GM12865 (cell line): ENCODE measurements at regions not wholly inside any gene's neighbourhood (a gene's known extent, or its start where the extent isn't known, plus 50 kb on each side); places are given as distances from the start of the nearest gene placed in this dataset.
A peak's percentile ranks its signal among the peaks of the same experiment; 100 is the strongest.

Source experiments
- DNase-seq: peaks from one replicate; pipeline ENCODE4 v3.0.0; 2010; ENCODE audit warnings: low read depth
- H3K4me3 ChIP-seq: 2 replicates; pipeline ENCODE4 v1.5.1; 2011; ENCODE audit warnings: mild to moderate bottlenecking, low read depth, low read length, control low read depth
- TF ChIP-seq, protein P1 (sequence below): IDR thresholded peaks from 2 replicates; pipeline ENCODE4 v1.5.1; 2011; ENCODE audit warnings: low read length, control low read depth, low read depth, inconsistent platforms; ENCODE audit not compliant: insufficient read depth; ENCODE audit errors: missing control alignments

DNA sequence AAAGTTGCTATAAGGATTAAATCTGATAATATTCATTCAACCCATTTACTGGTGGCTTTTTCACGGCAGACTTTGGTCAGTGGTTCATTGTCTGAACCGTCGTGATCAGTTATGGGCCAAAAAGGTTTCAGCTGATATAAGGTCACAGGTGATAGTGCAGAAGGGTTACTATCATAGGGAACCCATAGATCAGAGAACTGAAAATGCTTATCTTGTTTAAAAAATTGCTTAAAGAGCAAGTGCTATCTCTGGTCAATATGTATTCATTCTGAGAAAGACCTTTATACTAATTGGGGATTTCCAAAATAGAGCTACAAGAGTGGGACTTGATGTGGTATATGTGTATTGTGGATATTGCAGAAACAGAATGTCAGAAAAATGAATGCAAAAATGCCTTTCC, 147.8 kb upstream of the SEMA3E start:
- H3K4me3 ChIP-seq = no peak overlapping the region
- DNase-seq = peak; percentile 61
- TF ChIP-seq, protein P1, sequence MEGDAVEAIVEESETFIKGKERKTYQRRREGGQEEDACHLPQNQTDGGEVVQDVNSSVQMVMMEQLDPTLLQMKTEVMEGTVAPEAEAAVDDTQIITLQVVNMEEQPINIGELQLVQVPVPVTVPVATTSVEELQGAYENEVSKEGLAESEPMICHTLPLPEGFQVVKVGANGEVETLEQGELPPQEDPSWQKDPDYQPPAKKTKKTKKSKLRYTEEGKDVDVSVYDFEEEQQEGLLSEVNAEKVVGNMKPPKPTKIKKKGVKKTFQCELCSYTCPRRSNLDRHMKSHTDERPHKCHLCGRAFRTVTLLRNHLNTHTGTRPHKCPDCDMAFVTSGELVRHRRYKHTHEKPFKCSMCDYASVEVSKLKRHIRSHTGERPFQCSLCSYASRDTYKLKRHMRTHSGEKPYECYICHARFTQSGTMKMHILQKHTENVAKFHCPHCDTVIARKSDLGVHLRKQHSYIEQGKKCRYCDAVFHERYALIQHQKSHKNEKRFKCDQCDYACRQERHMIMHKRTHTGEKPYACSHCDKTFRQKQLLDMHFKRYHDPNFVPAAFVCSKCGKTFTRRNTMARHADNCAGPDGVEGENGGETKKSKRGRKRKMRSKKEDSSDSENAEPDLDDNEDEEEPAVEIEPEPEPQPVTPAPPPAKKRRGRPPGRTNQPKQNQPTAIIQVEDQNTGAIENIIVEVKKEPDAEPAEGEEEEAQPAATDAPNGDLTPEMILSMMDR = no peak

DNA sequence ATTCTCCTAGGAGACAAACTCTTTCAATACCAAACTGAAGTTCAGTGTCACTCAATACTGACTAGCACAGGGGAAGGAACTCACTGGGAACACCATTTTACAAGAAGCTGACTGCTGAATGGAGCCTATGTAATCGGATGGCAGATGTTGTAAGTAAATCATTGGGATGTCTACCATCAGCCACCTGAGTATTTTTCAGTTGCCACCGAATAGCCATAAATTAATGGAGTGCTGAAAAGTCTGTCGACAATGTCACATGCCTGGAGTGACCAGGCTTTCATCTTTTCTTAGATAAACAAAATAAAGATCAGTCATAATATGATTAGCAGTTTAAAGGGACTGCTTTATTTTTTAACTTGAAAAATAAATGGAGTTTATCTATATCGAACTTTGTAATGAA, 145.9 kb upstream of the SEMA3E start:
- no peak for DNase-seq
- TF ChIP-seq, protein P1 = no peak
- no peak overlapping the region for H3K4me3 ChIP-seq

DNA sequence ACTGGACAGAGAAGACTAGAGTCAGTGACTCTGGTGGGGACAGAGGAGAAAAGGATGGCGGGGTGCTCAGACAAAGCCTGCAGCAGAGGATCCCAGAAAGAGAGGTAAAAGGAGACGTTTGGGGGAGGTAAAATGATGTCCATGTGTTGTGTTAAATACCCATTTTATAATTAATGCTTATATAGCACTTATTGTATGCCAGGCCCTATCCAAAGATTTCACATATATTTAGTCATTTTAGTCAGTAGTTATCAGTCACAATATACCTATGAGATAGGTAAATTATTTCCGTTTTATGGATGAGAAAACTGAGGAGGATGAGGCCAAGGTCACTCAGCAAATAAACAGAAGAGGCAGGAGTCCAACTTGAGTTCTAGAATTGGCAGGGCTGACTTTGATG, 144.6 kb upstream of the SEMA3E start:
- H3K4me3 ChIP-seq = peak overlapping the region; percentile 47
- DNase-seq = no peak
- TF ChIP-seq, protein P1 = no peak

DNA sequence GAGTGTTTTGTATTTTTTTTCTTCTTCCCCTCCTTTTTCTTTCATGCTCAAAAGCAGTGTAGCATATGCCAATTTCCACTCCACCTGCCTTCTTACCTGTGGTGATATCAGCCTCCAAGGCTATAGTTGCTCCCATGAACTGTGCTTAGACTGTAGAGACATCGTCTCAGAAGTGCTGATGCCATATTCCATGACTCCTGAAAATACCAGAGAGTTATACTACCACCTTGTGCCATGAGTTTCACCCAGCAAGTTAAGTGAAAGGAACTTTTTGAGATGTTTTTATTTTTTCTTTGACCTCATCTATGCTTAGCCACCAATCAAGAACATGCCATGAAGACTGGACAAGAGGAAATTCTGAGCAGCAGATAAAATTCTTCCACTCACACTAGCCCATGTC, 142.8 kb upstream of the SEMA3E start:
- H3K4me3 ChIP-seq = no peak overlapping the region
- TF ChIP-seq, protein P1 = no peak
- no peak for DNase-seq

DNA sequence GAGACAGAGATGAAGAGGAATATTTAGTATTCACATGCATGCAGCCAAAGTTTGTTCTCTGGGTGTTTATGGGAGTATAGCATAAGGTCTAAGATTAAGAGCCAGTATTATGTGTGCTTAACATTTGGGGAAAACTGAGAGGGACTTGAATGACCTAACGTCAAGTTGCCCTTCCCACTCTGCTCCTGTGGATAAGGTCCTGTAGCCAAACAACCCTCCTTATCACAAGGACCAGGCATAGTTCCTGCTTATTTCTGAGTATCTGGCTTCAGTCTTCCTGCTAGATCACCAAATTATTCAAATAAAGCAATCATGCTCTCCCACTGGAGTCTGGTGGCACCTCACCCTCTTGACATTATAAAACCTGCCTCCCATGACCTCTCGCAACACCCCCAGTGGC, 137.9 kb upstream of the SEMA3E start:
- no peak for DNase-seq
- TF ChIP-seq, protein P1 = no peak
- H3K4me3 ChIP-seq = no peak overlapping the region

DNA sequence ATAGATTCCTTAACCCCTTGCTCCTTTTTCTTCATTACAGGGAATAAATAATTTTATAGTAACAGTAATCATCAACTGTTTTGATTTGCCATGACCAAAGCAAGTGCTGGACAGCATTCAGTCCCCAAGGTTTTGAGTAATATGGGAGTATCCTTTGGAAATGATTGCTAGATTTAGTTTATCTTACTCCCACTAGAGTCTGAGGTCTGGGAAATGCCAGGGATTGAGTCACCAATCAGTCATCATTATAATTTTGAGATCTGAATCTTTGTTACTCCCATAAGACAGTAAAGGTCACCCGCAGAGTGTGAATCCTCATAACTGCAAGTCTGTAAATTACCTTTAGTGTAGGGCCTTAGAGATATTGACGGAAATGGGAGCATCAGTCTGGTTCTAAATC, 133.7 kb upstream of the SEMA3E start:
- no peak for DNase-seq
- TF ChIP-seq, protein P1 = no peak
- no peak overlapping the region for H3K4me3 ChIP-seq

DNA sequence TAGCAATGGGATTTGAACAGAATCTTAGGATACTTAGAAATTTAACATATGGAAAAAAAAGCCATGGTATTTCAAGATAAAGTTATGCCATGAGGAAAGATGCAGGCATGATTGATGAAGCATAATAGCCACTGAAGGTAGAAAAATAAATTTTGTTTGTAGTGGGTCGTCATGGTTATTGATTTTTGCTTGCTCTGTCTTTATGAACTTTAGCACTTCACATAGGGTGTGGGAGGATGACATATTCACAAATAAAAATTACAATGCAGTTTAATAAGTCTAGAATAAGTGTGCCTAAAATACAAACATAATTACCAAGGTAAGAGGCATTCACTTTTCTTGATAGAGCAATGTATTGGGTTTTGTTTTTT, 129.1 kb upstream of the SEMA3E start:
- TF ChIP-seq, protein P1 = no peak
- no peak for DNase-seq

More for the DNA sequence above, 129.1 kb upstream of the SEMA3E start:
- no peak overlapping the region for H3K4me3 ChIP-seq
